CD4-positive, alpha-beta T cell treated with Interleukin-17A for 4 hours (primary cell): ENCODE measurements at regions not wholly inside any gene's neighbourhood (a gene's known extent, or its start where the extent isn't known, plus 50 kb on each side); places are given as distances from the start of the nearest gene placed in this dataset.

ENCODE experiments used
- DNase-seq: peaks from one replicate; pipeline ENCODE4 v3.0.0-alpha.2; 2020; ENCODE audit warnings: mixed read lengths

DNA sequence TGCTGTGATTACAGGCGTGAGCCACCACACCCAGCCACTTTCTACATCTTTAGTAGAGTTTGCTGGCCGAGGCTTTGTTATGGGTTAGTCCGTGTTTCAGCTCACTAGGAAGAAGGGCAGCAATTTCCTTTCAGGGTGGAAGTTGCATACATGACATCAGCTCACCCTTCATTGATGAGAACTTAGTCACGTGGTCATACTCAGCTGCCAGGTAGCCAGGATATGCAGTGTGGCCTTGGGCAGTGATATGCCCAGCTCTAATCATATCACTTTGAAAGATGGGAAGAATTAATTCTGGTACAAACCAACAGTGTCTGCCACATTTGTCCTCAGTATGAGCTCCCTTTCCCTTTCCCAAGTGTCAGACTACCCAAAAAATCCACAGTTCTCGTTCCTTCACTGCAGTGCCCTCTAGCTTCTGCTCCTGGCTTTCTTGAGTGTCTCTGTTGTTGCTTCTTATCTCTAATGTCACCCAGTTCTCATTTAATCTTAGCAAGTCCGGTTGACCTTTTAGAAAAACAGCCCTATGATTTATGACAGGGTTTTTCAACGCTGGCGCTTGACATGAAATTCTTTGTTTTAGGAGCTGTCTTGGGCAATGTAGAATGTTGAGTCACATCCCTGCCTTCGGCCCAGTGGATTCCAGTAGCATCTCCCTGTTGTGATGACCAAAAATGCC lies 108.7 kb upstream of the ITGB1 start:
- DNase-seq: no peak

DNA sequence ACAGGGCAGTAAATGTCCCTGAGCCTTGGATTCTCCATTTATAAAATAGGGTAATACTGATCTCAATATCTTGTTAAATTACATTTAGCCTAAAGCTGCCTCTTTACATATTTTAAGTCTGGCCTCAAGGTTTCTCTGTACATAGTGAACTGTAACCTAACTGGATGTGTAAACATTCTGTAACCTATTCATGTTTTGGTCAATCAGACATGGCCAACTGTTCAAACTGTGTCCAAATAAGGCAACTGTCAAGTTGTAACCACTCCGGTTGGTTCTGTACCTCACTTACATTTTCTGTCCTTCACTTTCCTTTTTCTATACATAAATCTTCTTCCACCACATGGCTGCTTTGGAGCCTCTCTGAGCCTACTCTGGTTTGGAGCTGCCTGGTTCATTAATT lies 107.1 kb upstream of the ITGB1 start:
- no peak for DNase-seq

DNA sequence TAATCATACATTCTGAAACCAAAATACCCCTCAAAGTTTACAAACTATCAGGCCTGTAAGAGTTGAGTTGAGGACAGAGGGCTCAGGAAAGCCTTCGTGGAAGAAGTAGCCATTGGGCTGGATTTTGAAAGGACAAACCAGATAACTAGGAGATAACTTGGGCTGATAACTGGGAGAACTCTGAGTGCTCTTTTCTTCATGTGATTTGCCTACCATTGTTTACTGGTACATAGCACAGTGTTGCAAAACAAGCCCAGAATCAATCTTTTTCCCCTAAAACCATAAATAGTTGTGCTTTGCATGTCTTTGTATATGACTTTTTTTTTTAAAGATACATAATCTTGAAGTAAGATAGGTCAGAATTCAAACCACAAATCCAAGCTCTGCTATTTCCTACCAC lies 106.7 kb upstream of the ITGB1 start:
- DNase-seq: no peak

DNA sequence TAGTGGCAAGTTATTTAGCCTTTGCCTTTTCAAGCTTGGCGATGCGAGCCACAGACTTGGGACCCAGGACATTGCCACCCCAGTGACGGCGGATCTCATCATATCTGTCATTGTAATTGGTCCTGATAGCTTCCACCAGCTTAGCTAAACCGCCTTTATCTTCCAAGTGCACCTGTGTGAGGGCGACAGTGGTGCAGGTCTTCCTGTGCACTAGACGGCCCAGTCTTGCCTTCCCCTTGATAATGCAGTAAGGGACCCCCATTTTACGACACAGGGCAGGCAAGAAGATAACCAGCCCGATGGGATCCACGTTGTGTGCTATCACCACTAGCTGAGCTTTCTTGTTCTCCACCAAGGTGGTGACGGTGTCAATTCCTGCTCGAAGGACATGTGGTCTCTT lies 99.6 kb upstream of the ITGB1 start:
- no peak for DNase-seq

DNA sequence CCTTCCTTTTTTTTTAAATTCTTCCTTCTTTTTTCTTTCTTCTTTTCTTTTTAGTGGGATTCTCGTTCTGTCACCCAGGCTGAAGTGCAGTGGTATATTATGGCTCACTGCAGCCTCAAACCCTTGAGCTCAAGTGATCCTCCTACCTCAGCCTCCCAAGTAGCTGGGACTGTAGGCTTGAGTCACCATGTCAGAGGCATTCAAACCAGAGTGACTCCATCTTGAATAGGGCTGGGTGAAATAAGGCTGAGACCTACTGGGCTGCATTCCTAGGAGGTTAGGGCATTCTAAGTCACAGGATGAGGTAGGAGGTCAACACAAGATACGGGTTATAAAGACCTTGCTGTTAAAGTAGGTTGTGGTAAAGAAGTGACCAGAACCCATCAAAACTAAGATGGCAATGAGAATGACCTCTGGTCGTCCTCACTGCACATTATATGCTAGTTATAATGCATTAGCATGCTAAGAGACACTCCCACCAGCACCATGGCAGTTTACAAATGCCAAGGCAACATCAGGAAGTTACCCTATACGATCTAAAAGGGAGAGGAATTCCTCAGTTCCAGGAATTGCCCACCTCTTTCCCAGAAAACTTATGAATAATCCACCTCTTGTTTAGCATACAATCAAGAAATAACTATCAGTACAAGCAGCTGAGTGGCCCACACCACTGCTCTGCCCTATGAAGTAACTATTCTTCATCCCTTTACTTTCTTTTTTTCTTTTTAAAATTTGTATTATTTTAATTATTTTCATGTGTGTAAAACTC lies 99.0 kb upstream of the ITGB1 start:
- no peak for DNase-seq

DNA sequence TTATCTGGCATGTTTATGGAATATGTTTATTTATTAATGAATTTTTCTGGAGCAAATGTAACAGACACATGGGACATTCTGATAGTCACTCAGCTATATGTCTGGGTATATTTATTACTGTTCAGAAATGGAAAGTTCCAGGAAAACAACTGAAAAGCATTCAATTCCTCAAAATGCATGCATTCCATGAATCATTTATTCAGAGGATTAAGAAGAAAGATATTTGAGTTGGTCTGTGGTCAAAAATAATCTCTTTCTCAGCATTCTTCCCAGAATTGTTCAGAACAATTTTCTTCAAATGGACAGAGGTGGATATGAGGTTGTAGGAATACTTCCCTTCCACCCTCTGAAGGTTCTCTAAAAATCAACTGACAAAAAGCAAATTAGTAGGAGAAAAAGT lies 97.6 kb upstream of the ITGB1 start:
- no peak for DNase-seq

DNA sequence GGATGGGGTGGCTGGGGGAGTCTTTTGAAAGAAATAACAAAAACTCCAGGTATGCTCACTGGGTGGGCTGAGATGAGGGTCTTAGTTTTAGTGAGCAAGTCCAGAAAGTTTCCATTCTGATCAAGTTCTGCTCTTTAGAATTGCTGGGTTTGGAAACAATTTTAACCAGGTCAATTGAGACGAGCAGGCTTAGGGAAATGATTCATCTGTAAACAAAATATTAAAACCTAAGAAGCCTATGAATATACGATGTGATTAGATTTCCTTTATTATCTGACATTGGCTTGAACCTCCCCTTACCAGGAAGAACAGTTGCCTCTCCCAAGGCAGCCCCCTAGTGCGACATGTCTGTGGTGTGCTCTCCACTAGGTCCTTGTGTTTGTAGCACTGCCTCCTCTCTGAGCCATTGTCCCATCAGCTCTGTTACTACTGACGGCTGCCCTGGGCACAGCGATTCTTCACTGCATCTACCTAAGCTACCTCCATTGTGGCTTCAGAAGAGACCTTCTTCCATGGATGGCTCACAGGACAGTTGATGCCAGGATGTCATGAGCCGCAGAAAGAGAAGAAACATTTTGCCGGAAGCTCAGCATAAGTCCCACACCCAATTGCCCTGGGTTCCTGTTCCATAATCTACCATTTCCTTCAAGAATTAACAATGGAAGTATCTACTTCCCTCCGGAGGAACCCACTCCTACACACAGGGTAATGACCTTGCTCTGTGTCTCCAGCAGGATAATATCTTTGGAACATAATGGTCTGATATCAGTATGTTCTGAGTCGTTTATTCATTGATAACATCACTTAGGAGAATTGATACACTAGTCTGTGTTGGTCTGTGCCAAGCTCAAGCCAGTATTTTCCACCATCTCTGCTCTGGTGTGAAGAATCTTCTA lies 95.1 kb upstream of the ITGB1 start:
- DNase-seq: no peak

DNA sequence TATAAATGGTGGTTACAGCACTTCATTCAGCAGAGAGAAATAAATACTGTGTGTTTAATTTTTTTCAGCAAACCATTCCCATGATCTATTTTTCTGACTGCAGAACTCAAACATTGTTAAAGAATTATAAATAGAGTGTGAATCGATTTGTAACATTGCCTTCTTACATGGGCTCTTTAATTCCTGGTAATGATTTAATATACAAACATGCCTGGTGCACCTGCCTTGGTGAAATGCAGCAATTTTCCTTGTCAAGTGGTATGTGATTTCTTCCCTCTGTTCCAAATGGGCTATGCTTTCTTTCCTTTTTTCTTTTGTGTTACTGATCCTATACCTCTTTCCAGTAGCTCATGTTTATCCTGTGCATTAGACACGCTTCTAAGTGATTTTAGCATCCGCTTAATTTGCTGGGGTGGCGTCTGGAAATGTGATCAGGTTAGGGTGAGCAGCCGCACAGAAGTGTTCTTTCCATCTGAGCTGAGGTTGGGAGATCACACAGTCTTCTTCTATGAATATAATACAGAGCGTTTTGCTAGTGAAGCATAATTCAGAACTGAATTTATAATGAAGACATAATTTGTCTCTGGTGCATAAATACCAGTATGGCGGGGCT lies 94.3 kb upstream of the ITGB1 start:
- DNase-seq: no peak

DNA sequence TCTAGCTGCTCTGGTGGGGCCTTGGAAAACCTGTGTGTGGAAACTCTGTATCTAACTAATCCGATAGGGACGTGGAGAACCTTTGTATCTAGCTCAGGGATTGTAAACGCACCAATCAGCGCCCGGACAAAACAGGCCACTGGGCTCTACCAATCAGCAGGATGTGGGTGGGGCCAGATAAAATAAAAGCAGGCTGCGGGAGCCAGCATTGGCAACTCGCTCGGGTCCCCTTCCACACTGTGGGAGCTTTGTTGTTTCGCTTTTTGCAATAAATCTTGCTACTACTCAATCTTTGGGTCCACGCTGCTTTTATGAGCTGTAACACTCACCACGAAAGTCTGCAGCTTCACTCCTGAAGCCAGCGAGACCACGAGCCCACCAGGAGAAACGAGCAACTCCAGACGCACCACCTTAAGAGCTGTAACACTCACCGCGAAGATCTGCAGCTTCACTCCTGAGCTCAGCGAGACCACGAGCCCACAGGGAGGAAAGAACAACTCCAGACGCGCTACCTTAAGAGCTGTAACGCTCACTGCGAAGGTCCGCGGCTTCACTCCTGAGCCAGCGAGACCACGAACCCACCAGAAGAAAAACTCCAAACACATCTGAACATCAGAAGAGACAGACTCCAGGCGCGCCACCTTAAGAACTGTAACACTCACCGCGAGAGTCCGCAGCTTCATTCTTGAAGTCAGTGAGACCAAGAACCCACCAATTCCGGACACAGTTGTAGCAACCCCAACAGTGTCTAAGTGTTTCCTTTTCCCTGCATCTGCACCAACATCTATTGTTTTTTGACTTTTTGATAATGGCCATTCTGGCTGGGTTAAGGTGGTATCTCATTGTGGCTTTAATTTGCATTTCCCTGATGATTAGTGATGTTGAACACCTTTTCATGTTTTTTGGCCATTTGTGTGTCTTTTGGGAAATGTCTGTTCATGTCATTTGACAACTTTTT lies 92.2 kb upstream of the ITGB1 start:
- peak; percentile 22 for DNase-seq

DNA sequence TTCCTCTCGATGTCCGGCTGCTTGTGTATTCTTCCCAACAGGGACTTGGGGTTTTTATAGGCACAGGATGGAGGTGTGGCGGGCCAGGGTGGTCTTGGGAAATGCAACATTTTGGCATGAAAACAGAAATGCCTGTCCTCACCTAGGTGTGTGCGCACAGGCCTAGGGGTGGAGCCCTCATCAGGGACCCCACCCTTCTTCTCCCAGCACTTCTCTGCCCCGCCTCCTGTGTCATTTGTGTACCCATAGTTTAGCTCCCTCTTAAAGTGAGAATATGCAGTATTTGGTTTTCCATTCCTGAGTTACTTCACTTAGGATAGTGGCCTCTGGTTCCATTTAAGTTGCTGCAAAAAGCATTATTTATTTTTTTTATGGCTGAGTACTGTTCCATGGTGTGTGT lies 90.2 kb upstream of the ITGB1 start:
- DNase-seq: no peak

DNA sequence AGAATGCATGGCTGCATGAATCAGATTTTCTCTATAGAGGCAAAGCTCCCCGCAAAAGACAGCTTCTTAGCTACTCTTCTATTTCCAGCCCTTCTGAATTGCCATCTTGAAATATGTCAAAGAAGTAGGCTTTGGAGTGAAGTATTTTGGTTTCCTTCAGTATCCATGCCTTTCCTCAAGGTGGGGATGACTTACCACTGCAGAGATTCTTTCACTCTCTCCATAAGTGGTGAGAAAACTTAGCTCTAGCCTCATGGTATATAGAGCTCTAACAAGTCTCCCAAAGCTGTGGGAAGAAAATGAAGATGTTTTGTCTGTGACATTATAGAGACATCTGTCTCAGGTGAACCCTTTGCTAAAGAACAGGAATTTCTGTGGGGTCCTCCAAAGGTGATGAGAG lies 89.6 kb upstream of the ITGB1 start:
- no peak for DNase-seq

DNA sequence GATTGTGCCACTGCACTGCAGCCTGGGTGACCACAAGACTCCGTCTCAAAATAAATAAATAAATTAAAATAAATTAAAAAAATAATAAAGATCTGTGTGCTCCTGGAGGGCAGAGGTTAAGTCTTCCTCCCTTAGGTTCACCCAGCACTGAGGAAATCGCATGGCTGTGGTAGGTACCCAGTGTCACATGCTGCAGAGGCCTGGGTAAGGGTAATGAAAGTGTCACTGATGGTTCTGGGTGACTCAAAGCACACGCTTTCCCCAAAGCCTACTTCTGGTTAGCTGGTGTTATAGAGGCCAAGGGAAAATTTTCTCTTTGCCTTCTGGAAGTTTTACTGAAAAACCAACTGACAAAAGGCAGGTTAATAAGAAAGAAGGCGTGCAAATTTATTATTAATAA lies 88.8 kb upstream of the ITGB1 start:
- no peak for DNase-seq

DNA sequence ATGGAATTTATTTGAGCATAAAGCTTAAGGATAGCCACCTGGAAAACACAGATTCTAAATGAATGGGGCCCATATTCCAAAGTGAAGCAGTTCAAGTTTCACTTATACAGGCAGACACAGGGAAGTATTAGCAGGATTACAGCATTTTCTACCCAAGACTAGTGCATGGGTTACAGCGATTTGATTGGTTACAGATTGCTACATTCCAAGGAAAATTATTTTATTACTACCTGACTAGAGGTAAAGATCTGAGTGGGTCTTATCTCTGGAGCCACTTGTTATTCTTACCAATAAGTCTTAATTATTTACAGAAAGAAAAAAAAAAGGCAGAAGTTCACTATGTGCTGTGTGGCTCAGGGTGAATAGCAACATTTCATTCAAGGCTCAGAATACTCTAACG lies 87.4 kb upstream of the ITGB1 start:
- no peak for DNase-seq

DNA sequence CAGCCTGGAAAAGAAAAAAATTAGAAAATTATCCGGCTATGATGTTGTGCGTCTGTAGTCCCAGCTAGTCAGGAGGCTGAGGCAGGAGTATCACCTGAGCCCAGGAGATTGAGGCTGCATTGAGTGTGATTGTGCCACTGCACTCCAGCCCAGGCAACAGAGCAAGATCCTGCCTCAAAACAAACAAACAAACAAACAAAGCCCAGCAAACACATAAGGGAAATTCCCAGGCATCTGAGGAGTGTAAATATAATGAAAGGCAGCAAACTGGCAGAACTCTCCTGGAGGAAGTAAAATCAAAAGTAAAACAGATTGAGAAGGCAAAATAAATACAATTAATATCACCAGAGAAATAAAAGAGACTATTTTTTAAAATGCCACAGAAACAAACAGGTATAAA lies 84.5 kb upstream of the ITGB1 start:
- DNase-seq: no peak

DNA sequence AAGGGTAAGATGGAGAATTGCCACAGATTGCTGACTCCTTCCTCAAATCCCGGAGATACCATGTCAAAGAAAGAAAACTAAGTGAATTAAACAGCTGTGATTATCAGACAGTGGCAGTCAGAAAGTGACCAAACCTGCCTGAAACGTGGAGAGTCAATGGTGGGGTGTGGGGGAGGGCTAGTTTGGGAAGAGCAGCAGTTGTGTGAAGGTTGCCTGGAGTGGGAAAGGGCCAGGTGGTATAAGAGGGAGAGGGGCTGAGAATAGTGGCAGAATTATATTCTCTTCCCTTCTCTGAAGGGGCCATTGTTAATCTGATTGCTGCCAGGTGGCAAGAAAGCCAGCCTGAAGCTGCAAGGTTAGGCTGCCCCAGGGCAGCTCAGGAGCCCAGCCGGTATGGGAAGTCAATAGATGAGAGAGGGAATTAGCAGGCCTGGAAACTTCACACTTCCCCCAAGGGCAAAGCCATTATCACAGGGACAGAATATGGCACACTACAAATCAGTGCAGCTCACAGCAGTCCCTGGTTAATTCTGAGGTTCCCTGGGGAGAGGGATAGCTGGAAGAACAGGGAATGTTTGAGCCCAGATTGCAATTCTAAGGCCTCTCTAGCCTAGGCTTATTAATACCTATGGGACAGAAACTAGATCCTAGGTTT lies 83.9 kb upstream of the ITGB1 start:
- no peak for DNase-seq

DNA sequence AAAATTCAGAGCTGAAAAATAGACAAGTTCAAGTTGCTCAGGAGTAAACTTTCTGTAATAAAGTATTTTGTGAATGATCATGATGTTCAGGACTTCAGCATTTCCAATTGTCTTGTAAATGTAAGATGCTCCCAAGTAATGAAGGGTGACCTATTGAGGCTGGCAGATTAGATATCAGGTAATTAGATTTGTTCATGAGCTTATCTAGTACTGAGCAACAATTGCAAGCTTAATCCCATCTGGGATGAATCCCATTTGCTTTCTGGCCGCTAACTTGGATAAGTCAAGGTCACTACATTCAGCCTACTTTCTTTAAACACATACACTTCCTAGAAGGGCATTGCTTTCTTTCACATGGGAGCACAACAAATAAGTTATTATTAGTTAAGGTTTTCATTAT lies 82.4 kb upstream of the ITGB1 start:
- DNase-seq: no peak

DNA sequence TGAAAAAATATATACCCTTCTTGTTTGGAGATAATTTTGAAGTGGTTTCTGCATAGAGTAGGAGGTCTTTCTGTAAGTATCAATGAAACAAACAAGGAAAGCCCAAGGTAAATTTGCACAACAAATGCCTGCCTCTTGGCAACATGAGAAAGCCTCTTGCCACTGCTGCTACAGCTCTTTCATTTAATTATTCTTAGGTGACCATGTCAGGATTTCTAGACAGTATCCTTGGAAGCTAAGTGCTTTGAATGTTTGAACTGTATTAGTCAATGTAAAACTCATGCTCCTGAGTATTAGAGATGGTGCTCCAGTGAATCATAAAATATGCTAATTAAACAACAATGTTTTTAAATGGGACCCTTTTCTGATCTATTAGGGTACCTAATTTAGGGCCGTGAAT lies 81.2 kb upstream of the ITGB1 start:
- no peak for DNase-seq

DNA sequence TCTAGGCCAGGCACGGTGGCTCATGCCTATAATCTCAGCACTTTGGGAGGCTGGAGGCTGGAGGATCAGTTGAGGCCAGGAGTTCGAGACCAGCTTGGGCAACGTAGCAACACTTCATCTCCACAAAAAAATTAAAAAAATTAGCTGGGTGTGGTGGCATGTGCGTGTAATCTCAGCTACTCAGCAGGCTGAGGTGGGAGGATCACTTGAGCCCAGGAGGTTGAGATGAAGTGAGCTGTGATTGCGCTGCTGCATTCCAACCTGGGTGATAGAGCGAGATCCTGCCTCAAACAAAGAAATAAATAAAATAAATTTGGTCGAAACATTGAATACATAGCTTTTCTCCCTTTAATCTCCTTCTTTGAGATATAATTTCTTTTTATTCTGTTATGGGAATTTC lies 80.6 kb upstream of the ITGB1 start:
- no peak for DNase-seq

DNA sequence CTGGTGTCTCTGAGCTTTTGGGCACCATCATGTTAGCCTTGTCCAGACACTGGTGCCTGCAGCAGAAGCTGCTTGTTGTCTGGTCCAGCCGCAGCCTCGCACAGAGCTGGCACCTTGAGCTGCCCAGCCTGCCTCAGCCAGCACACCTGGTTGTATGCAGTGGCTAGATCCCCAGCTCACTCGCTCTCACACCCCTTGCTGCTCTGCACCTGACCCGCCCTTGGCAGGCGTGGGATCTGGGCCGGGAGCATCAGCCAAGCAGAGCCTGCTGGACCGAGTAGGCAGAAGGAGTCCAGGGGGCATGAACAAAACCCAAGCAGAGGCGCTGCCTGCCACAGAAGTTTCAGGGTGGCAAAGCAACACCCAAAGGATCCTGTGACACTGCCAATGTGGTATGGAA lies 79.7 kb upstream of the ITGB1 start:
- DNase-seq: no peak

DNA sequence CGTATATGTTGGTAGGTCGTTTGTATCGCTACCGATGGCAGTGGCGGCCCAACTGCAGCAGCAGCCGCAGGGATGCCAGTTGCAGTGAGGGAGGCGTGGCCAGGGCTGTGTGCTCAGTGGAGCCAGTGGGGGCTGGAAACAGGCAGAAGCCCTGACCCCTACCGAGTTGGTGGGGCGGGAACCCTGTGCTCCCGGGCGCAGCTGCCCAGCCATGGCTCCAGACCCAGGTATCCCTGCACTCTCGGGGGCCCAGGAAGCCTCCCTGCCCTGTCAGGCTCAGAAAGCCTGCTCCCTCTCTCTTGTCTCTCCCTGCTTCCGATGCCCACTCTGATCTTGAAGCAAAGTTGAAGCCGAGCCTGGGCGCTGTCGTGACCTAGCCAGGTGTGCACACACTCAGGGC lies 78.6 kb upstream of the ITGB1 start:
- DNase-seq: no peak

DNA sequence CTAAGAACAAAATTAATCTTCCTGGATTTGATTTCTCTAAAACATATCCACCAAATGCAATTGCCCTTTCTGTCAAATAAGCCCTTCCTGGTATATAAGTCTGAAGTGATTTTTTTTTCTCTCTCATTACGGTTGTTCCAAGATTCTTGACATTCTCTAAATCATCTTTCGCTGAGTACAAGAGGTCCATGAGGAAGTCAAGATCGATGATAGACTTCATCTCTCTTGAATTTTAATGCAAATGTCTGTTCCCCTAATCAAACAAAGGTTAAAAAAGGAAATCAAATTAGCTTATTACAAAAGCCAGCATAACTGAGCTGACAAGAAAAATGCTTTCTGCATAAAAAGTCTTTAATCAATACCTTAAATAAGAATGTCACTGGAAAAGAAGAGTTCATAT lies 77.4 kb upstream of the ITGB1 start:
- DNase-seq: no peak

DNA sequence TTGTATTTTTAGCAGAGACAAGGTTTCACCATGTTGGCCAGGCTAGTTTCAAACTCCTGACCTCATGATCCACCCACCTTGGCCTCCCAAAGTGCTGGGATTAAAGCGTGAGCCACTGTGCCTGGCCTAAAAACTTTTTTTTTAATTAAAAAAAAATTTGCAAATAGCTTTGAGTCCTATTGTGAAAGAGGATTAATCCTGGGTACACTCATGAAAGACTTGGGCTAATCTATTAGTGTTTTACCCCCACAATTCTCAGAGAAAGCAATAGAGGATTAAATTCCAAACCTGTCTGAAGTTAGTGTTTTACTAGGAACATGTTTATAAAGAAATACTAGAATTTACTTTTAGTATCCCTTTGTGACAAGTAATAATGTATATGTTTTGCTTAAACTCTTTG lies 76.9 kb upstream of the ITGB1 start:
- DNase-seq: no peak
